ENCODE measurements at regions not wholly inside any gene's neighbourhood (a gene's known extent, or its start where the extent isn't known, plus 50 kb on each side); places are given as distances from the start of the nearest gene placed in this dataset.

- TF ChIP-seq, protein P1, sequence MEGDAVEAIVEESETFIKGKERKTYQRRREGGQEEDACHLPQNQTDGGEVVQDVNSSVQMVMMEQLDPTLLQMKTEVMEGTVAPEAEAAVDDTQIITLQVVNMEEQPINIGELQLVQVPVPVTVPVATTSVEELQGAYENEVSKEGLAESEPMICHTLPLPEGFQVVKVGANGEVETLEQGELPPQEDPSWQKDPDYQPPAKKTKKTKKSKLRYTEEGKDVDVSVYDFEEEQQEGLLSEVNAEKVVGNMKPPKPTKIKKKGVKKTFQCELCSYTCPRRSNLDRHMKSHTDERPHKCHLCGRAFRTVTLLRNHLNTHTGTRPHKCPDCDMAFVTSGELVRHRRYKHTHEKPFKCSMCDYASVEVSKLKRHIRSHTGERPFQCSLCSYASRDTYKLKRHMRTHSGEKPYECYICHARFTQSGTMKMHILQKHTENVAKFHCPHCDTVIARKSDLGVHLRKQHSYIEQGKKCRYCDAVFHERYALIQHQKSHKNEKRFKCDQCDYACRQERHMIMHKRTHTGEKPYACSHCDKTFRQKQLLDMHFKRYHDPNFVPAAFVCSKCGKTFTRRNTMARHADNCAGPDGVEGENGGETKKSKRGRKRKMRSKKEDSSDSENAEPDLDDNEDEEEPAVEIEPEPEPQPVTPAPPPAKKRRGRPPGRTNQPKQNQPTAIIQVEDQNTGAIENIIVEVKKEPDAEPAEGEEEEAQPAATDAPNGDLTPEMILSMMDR (IDR thresholded peaks at IDR 0.05; ENCODE audit: borderline replicate concordance, extremely low read depth, insufficient read depth) = no peak
- Histone ChIP-seq H3K27me3 (ENCODE audit: control insufficient read depth, insufficient read depth, low read length) (no peaks in the 10 kb centered on the region), H3K9me3 (ENCODE audit: control insufficient read depth in 2 of 3, insufficient read depth in 1 of 3, low read length in 3 of 3) (no peaks in the 10 kb centered on the region), H3K36me3 (ENCODE audit: control insufficient read depth in 2 of 3, insufficient read depth in 3 of 3, low read length in 3 of 3) (no peaks in the 10 kb centered on the region), H3K9ac (ENCODE audit: low read length in 3 of 3) (no peak overlapping the region), H3K27ac (ENCODE audit: low read depth in 2 of 2, low read length in 2 of 2) (no peak overlapping the region), H3K4me3 (ENCODE audit: low read length in 3 of 3) (no peak overlapping the region), H3K4me1 (ENCODE audit: control insufficient read depth in 2 of 3, insufficient read depth in 2 of 3, low read depth in 1 of 3, low read length in 3 of 3) (no peaks in the 10 kb centered on the region)
- DNase-seq = peak in 2 of 5 donors; percentile 26 to 40
- FAIRE-seq = no peak
- intact Hi-C loops (cut with DNase I) = no loop called here
These were observed 206.0 kb upstream of the USP24 start for GRCh38 chr1:55420929-55421716.

- Histone ChIP-seq H3K9ac (ENCODE audit: low read length in 3 of 3) (no peak overlapping the region), H3K36me3 (ENCODE audit: control insufficient read depth in 2 of 3, insufficient read depth in 3 of 3, low read length in 3 of 3) (no peaks in the 10 kb centered on the region), H3K27ac (ENCODE audit: low read depth in 2 of 2, low read length in 2 of 2) (no peak overlapping the region), H3K4me1 (ENCODE audit: control insufficient read depth in 2 of 3, insufficient read depth in 2 of 3, low read depth in 1 of 3, low read length in 3 of 3) (no peaks in the 10 kb centered on the region), H3K9me3 (ENCODE audit: control insufficient read depth in 2 of 3, insufficient read depth in 1 of 3, low read length in 3 of 3) (no peaks in the 10 kb centered on the region), H3K4me3 (ENCODE audit: low read length in 3 of 3) (no peak overlapping the region), H3K27me3 (ENCODE audit: control insufficient read depth, insufficient read depth, low read length) (no peaks in the 10 kb centered on the region)
- TF ChIP-seq, protein P1 (IDR thresholded peaks at IDR 0.05; ENCODE audit: borderline replicate concordance, extremely low read depth, insufficient read depth) = no peak
- FAIRE-seq (no peak), DNase-seq (no peak)
- intact Hi-C loops (cut with DNase I) = no loop called here
These were observed 204.9 kb upstream of the USP24 start for GRCh38 chr1:55420026-55420425.

DNA sequence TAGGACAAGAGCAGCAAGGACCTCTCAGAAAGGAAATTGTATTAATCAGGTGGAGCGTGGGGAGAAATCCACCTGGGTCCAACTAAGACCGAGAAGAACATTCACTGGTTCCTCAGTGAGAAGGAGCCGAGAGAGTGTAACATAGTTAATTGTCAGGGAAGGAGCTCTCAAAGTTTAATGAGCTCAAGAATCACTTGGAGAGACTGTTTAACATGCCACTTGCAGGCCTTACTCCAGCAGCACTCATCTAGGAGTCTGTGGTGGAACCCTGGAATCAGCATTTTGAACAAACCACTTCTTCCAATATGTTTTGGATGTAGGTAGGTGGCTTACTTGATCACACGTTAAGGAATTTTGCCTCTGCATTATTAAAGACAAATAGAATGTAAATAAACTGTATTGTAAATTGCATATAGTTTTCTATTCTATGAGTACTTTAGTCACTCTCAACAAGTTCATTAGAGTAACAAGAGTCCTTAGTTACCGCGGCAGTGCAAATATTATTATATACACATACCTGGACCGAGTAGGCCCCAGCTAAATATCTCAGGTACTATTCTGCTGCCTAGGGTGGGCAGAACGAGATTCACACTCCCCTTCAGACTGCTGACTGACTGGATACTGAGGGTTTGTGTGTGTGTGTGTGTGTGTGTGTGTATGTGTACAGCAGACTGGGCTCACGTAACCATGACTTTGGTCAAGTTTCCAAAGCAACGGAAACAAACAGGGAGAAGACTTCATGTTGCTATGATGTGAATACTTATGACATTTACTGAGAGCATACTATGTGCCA lies 203.2 kb upstream of the USP24 start:
- H3K36me3 ChIP-seq (ENCODE audit: control insufficient read depth in 2 of 3, insufficient read depth in 3 of 3, low read length in 3 of 3) = no peaks in the 10 kb centered on the region
- no peak overlapping the region for H3K27ac ChIP-seq (ENCODE audit: low read depth in 2 of 2, low read length in 2 of 2)
- TF ChIP-seq, protein P1 (IDR thresholded peaks at IDR 0.05; ENCODE audit: borderline replicate concordance, extremely low read depth, insufficient read depth) = no peak
- no peaks in the 10 kb centered on the region for H3K27me3 ChIP-seq (ENCODE audit: control insufficient read depth, insufficient read depth, low read length)
- no peaks in the 10 kb centered on the region for H3K4me1 ChIP-seq (ENCODE audit: control insufficient read depth in 2 of 3, insufficient read depth in 2 of 3, low read depth in 1 of 3, low read length in 3 of 3)
- H3K9ac ChIP-seq (ENCODE audit: low read length in 3 of 3) = no peak overlapping the region
- FAIRE-seq (no peak), DNase-seq (peak in 1 of 5 donors; percentile 20)
- H3K4me3 ChIP-seq (ENCODE audit: low read length in 3 of 3) = no peak overlapping the region
- H3K9me3 ChIP-seq (ENCODE audit: control insufficient read depth in 2 of 3, insufficient read depth in 1 of 3, low read length in 3 of 3) = no peaks in the 10 kb centered on the region
- intact Hi-C loops (cut with DNase I) = no loop called here

All from kidney (tissue), 13 donors.